Breast epithelium (tissue), 4 donors: ENCODE measurements at regions not wholly inside any gene's neighbourhood (a gene's known extent, or its start where the extent isn't known, plus 50 kb on each side); places are given as distances from the start of the nearest gene placed in this dataset.

ENCODE experiments used
- DNase-seq, 2 donors: peaks; one replicate each; pipeline ENCODE4 v3.0.0-alpha.2; 2019; ENCODE audit warnings: low spot score in 2 of 2
- H3K27ac ChIP-seq, 2 donors: fragments of 200-600 bp; sonication (generic) in 1 of 2; one replicate each; pipeline ENCODE4 v1.5.1; 2016 to 2019; ENCODE audit warnings: mild to moderate bottlenecking in 1 of 2
- H3K27me3 ChIP-seq, 2 donors: fragments of 200-600 bp; sonication (generic) in 1 of 2; one replicate each; pipeline versions ENCODE4 v1.5.1 to v1.6.0; 2017 to 2019; ENCODE audit warnings: control low read depth in 1 of 2, mild to moderate bottlenecking in 1 of 2
- H3K36me3 ChIP-seq: fragments of 200-600 bp; one replicate; pipeline ENCODE4 v1.5.1; 2019
- H3K4me1 ChIP-seq, 2 donors: fragments of 200-600 bp; sonication (generic); one replicate each; pipeline ENCODE4 v1.5.1; 2016 to 2019; ENCODE audit warnings: control low read depth in 1 of 2
- H3K4me3 ChIP-seq, 3 donors: fragments of 200-600 bp; sonication (generic); 1 replicate in 2 of 3; 2 replicates in 1 of 3; pipeline ENCODE4 v1.5.1; 2016 to 2019; ENCODE audit warnings: mild to moderate bottlenecking in 3 of 3, moderate library complexity in 2 of 3
- H3K9me3 ChIP-seq, 2 donors: fragments of 200-600 bp; sonication (generic) in 1 of 2; one replicate each; pipeline ENCODE4 v1.5.1; 2016 to 2019; ENCODE audit warnings: control low read depth in 1 of 2
- POLR2A ChIP-seq: fragments of 450-650 bp; IDR thresholded peaks from one replicate; pipeline ENCODE4 v1.6.1; 2016; ENCODE audit warnings: antibody characterized with exemption, mild to moderate bottlenecking, moderate library complexity
- POLR2AphosphoS5 ChIP-seq, 3 donors: sonication (generic); formaldehyde crosslinking; IDR thresholded peaks; one replicate each; pipeline ENCODE4 v1.6.1; 2017; ENCODE audit warnings: antibody characterized with exemption in 3 of 3
- intact Hi-C: fragments of 100-400 bp; cut with DNase I; formaldehyde crosslinking; loops from one replicate; pipeline ENCODE4 v1.15.1; 2023; ENCODE audit warnings: low total_unique reads
- TF ChIP-seq, protein P1 (sequence below), 3 donors: fragments of 450-650 bp; IDR thresholded peaks; one replicate each; pipeline ENCODE4 v1.5.1; 2016 to 2017; ENCODE audit warnings: antibody characterized with exemption in 3 of 3, mild to moderate bottlenecking in 3 of 3, moderate library complexity in 3 of 3

DNA sequence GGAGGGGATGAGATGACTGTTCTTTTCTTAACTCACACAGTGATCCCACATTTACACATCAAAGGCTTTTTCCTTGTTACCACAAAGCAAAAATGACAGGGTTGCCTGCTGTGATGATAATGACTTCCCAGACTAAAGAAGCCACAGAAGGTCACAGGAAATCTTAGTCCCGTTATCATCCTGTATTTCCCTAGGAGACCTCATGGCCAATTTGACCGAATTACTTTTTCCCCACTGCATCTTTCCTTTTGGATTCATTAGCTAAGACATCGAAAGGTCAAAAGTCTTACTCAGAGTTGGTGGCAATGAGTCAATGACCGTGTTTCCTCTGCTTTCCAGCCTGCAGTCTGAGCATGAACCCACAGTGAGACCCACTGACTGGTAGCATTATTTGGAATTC, 130.1 kb upstream of the INHBA start:
- H3K4me3 ChIP-seq = no peak overlapping the region
- H3K36me3 ChIP-seq = no peaks in the 10 kb centered on the region
- H3K27me3 ChIP-seq = no peaks in the 10 kb centered on the region
- no peak overlapping the region for H3K27ac ChIP-seq
- intact Hi-C loops = no loop called here
- peaks cover 0 to 6% of the 10 kb centered on the region in 2 donors for H3K4me1 ChIP-seq
- TF ChIP-seq POLR2A (no peak), POLR2AphosphoS5 (IDR thresholded peaks at IDR 0.05) (no peak)
- TF ChIP-seq, protein P1, sequence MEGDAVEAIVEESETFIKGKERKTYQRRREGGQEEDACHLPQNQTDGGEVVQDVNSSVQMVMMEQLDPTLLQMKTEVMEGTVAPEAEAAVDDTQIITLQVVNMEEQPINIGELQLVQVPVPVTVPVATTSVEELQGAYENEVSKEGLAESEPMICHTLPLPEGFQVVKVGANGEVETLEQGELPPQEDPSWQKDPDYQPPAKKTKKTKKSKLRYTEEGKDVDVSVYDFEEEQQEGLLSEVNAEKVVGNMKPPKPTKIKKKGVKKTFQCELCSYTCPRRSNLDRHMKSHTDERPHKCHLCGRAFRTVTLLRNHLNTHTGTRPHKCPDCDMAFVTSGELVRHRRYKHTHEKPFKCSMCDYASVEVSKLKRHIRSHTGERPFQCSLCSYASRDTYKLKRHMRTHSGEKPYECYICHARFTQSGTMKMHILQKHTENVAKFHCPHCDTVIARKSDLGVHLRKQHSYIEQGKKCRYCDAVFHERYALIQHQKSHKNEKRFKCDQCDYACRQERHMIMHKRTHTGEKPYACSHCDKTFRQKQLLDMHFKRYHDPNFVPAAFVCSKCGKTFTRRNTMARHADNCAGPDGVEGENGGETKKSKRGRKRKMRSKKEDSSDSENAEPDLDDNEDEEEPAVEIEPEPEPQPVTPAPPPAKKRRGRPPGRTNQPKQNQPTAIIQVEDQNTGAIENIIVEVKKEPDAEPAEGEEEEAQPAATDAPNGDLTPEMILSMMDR (IDR thresholded peaks at IDR 0.05) = no peak
- no peak for DNase-seq
- no peaks in the 10 kb centered on the region for H3K9me3 ChIP-seq

DNA sequence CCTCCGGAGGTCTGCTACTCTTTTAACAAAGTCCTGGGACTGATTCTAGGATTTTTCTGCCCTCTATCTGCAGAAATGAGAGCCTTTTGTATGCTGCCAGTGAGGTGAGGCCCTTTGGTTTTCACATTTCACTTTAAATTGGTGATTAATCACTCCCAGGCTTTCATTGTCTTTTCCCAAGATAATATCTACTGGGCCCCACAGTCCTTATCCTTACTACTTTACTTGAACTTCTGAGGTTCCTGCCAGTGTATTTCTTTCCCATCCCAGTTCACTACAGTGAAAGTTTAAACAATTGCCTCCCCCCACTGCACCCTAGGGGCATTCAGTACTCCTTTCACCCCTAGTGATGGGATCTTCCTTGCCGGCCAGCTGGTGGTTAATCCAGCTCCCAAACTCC, 127.4 kb upstream of the INHBA start:
- H3K27ac ChIP-seq = no peak overlapping the region
- TF ChIP-seq POLR2A (no peak), POLR2AphosphoS5 (IDR thresholded peaks at IDR 0.05) (no peak)
- TF ChIP-seq, protein P1 (IDR thresholded peaks at IDR 0.05) = no peak
- H3K36me3 ChIP-seq = no peaks in the 10 kb centered on the region
- H3K9me3 ChIP-seq = no peaks in the 10 kb centered on the region
- no peak for DNase-seq
- H3K27me3 ChIP-seq = no peaks in the 10 kb centered on the region
- peaks cover 0 to 3% of the 10 kb centered on the region in 2 donors for H3K4me1 ChIP-seq
- intact Hi-C loops = no loop called here
- H3K4me3 ChIP-seq = no peak overlapping the region

DNA sequence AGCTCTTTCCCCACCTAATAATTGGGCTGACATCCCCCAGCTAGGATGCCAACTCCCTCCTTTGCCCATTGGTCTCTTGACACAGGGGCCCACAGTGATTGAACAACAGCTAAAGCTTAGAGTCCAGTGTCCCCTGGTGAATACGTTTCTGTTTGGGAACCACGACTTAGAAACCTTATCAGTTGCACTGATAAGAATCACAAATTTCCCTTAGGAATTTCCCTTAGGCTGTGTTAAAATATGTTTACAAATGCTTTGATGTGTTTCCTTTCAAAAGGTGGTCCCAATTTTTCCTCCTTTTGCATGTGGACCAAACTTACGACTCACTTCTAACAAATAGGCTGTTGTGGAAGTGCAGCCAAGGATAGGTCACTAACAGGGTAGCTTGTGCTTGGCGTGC, 126.0 kb upstream of the INHBA start:
- no peak overlapping the region for H3K4me3 ChIP-seq
- no peaks in the 10 kb centered on the region for H3K4me1 ChIP-seq
- intact Hi-C loops = no loop called here
- TF ChIP-seq POLR2A (no peak), POLR2AphosphoS5 (IDR thresholded peaks at IDR 0.05) (no peak)
- TF ChIP-seq, protein P1 (IDR thresholded peaks at IDR 0.05) = no peak
- no peak overlapping the region for H3K27ac ChIP-seq
- H3K9me3 ChIP-seq = no peaks in the 10 kb centered on the region
- no peaks in the 10 kb centered on the region for H3K36me3 ChIP-seq
- H3K27me3 ChIP-seq = no peaks in the 10 kb centered on the region
- no peak for DNase-seq

DNA sequence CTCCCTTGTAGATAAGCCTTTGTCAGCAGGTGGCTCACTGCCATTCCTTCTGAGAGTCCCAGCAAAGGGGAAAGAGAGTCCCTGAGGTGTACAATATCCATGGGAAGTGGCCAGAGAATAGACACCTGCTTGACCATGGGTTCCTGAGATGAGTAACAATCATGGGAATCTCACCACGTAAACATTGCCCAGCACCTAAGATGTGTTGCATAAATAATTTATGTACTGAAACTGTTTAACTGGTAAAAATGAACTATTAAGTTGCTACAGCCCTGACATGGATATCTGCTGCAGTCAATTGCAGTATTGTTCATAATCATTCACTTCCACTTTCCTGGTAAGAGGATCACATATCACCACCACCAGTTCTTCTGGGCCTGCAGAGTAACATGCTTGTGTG, 123.8 kb upstream of the INHBA start:
- no peak overlapping the region for H3K4me3 ChIP-seq
- H3K9me3 ChIP-seq = no peaks in the 10 kb centered on the region
- no peak for DNase-seq
- intact Hi-C loops = no loop called here
- TF ChIP-seq, protein P1 (IDR thresholded peaks at IDR 0.05) = no peak
- no peak for TF ChIP-seq POLR2A
- TF ChIP-seq POLR2AphosphoS5 (IDR thresholded peaks at IDR 0.05) = no peak
- H3K27ac ChIP-seq = no peak overlapping the region
- H3K27me3 ChIP-seq = no peaks in the 10 kb centered on the region
- no peaks in the 10 kb centered on the region for H3K4me1 ChIP-seq
- no peaks in the 10 kb centered on the region for H3K36me3 ChIP-seq

DNA sequence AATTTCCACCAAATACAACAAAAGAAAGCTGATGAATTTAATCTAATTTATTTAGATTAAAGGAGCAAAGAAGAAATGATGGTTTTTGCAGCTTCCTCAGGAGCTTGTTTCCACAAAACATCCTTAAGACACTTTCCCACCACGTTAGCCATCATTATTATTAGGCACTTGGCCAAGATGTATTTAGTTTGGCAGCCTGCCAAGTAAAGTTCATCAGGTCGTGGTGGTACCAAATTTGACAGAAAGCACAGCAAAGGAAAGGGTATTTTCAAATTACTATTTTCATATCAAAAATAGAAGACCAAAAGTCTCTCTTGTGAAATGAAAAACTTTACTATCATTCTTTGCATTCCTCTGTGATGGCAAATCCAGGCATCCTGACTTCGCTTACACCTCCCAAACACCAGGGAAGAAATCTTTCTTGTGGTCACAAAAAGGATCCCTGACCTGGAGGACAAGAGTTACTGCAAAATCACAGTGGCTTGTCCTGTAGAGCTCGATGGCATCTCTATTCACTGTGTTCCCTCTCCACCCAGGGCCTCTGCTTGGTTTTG, 123.1 kb upstream of the INHBA start:
- Histone ChIP-seq H3K4me1 (no peaks in the 10 kb centered on the region), H3K27me3 (no peaks in the 10 kb centered on the region), H3K4me3 (no peak overlapping the region), H3K9me3 (no peaks in the 10 kb centered on the region), H3K27ac (no peak overlapping the region), H3K36me3 (no peaks in the 10 kb centered on the region)
- TF ChIP-seq POLR2A (no peak), POLR2AphosphoS5 (IDR thresholded peaks at IDR 0.05) (no peak)
- TF ChIP-seq, protein P1 (IDR thresholded peaks at IDR 0.05) = no peak
- intact Hi-C loops = no loop called here
- no peak for DNase-seq
